Upper lobe of left lung (tissue), 6 donors: ENCODE measurements at regions not wholly inside any gene's neighbourhood (a gene's known extent, or its start where the extent isn't known, plus 50 kb on each side); places are given as distances from the start of the nearest gene placed in this dataset.
"Not testable (repeated sequence)": the region's sequence is repeated elsewhere in the genome, so short reads cannot be mapped to it uniquely, and the experiment has no call there.

Source experiments
- ATAC-seq, 2 donors: fragments of 200-7000 bp; cut with Tn5 transposase; one replicate each; pipeline ENCODE4 v1.9.1; 2022; ENCODE audit warnings: mild to moderate bottlenecking in 2 of 2, moderate library complexity in 2 of 2; ENCODE audit not compliant: low FRiP score in 2 of 2
- DNase-seq, 2 donors: peaks; one replicate each; pipeline ENCODE4 v3.0.0-alpha.2; 2019 to 2020
- H3K27ac ChIP-seq, 4 donors: fragments of 200-600 bp; sonication (generic); one replicate each; pipeline ENCODE4 v1.5.1; 2016 to 2019
- H3K27me3 ChIP-seq, 4 donors: fragments of 200-600 bp; sonication (generic); one replicate each; pipeline ENCODE4 v1.5.1; 2017 to 2019
- H3K36me3 ChIP-seq, 4 donors: fragments of 200-600 bp; sonication (generic); one replicate each; pipeline ENCODE4 v1.5.1; 2016 to 2019
- H3K4me1 ChIP-seq, 4 donors: fragments of 200-600 bp; sonication (generic); one replicate each; pipeline ENCODE4 v1.5.1; 2018 to 2019
- H3K4me3 ChIP-seq, 4 donors: fragments of 200-600 bp; sonication (generic); one replicate each; pipeline ENCODE4 v1.5.1; 2017 to 2019; ENCODE audit warnings: mild to moderate bottlenecking in 2 of 4, moderate library complexity in 1 of 4
- H3K9me3 ChIP-seq, 4 donors: fragments of 200-600 bp; sonication (generic); one replicate each; pipeline ENCODE4 v1.5.1; 2018 to 2019
- CTCF ChIP-seq, 6 experiments: fragments of 450-650 bp in 4 of 6; fragments of 200-600 bp in 2 of 6; sonication (generic) in 2 of 6; IDR thresholded peaks; one replicate each; pipeline ENCODE4 v1.5.1; 2016 to 2019; ENCODE audit warnings: antibody characterized with exemption in 6 of 6
- EP300 ChIP-seq, 4 donors: sonication (generic); formaldehyde crosslinking; IDR thresholded peaks; one replicate each; pipeline ENCODE4 v1.5.1; 2017; ENCODE audit warnings: antibody characterized with exemption in 4 of 4, control low read depth in 2 of 4
- POLR2A ChIP-seq, 4 donors: fragments of 450-650 bp; IDR thresholded peaks; one replicate each; pipeline ENCODE4 v1.5.1; 2016 to 2017; ENCODE audit warnings: antibody characterized with exemption in 4 of 4, mild to moderate bottlenecking in 2 of 4
- POLR2AphosphoS5 ChIP-seq, 2 donors: sonication (generic); formaldehyde crosslinking; IDR thresholded peaks; one replicate each; pipeline ENCODE4 v1.5.1; 2017; ENCODE audit warnings: antibody characterized with exemption in 2 of 2
- WGBS, 2 donors: methylation state at CpG; one replicate each; pipeline ENCODE4 v1.1.5; 2017 to 2018; 5-methylcytosine and 5-hydroxymethylcytosine counted together
- donor health status: DM: no; HTN: no; CAD: no; lungs with moderate emphysema.
- donor health status: DM: no; HTN: yes; CAD: no; lungs with severe emphysema.

- DNase-seq (peak; percentile 61 to 85), ATAC-seq (peak; percentile 83 to 89)
- H3K4me1 ChIP-seq, result no peaks in the 10 kb centered on the region
- no peaks in the 10 kb centered on the region for H3K36me3 ChIP-seq
- H3K27ac ChIP-seq, result peak overlapping the region; percentile 45 to 71 (median 66)
- peak overlapping the region; percentile 23 to 52 (median 43) for H3K4me3 ChIP-seq
- peak in 1 of 4 donors; percentile 33 for TF ChIP-seq POLR2A (IDR thresholded peaks at IDR 0.05)
- TF ChIP-seq POLR2AphosphoS5 (IDR thresholded peaks at IDR 0.05), result no peak
- TF ChIP-seq CTCF (IDR thresholded peaks at IDR 0.05), result peak in 1 of 6 experiments; percentile 8
- TF ChIP-seq EP300 (IDR thresholded peaks at IDR 0.05), result no peak
- no peaks in the 10 kb centered on the region for H3K9me3 ChIP-seq
- WGBS, 2 donors, result 0 to 26% methylated on average over 1 to 46 of the region's 48 CpGs
- H3K27me3 ChIP-seq, result no peaks in the 10 kb centered on the region
Observed at GRCh38 chrX:115968436-115969252, 201.9 kb upstream of the AGTR2 start.

- no peak overlapping the region for H3K27ac ChIP-seq
- 59 to 79% methylated on average over 5 of the region's 5 CpGs for WGBS, 2 donors
- TF ChIP-seq POLR2AphosphoS5 (IDR thresholded peaks at IDR 0.05), result no peak
- TF ChIP-seq CTCF (IDR thresholded peaks at IDR 0.05), result no peak
- no peak for TF ChIP-seq EP300 (IDR thresholded peaks at IDR 0.05)
- TF ChIP-seq POLR2A (IDR thresholded peaks at IDR 0.05), result no peak
- no peaks in the 10 kb centered on the region for H3K36me3 ChIP-seq
- no peaks in the 10 kb centered on the region for H3K4me1 ChIP-seq
- no peaks in the 10 kb centered on the region for H3K27me3 ChIP-seq
- H3K4me3 ChIP-seq, result no peak overlapping the region
- H3K9me3 ChIP-seq, result no peaks in the 10 kb centered on the region
- no peak for DNase-seq
- ATAC-seq, result no peak
Observed at GRCh38 chrX:115970718-115971117, 199.8 kb upstream of the AGTR2 start.

GRCh38 chrX:115972717-115973116 lies 197.8 kb upstream of the AGTR2 start:
- ATAC-seq (no peak), DNase-seq (no peak)
- Histone ChIP-seq H3K27ac (no peak overlapping the region), H3K36me3 (no peaks in the 10 kb centered on the region), H3K4me1 (no peaks in the 10 kb centered on the region), H3K4me3 (no peak overlapping the region), H3K9me3 (no peaks in the 10 kb centered on the region), H3K27me3 (no peaks in the 10 kb centered on the region)
- 62% methylated on average over 1 of the region's 1 CpG; no CpG with 5 or more reads in 1 of the 2 donors for WGBS, 2 donors
- TF ChIP-seq CTCF (IDR thresholded peaks at IDR 0.05) (no peak), POLR2AphosphoS5 (IDR thresholded peaks at IDR 0.05) (no peak), POLR2A (IDR thresholded peaks at IDR 0.05) (no peak), EP300 (IDR thresholded peaks at IDR 0.05) (no peak)

- Histone ChIP-seq H3K27me3 (no peaks in the 10 kb centered on the region), H3K36me3 (no peaks in the 10 kb centered on the region), H3K4me3 (no peak overlapping the region), H3K27ac (no peak overlapping the region), H3K4me1 (no peaks in the 10 kb centered on the region), H3K9me3 (no peaks in the 10 kb centered on the region)
- no peak for DNase-seq
- no peak for ATAC-seq
- WGBS, 2 donors, result 49 to 60% methylated on average over 2 of the region's 2 CpGs
- TF ChIP-seq EP300 (IDR thresholded peaks at IDR 0.05) (no peak), POLR2AphosphoS5 (IDR thresholded peaks at IDR 0.05) (no peak), POLR2A (IDR thresholded peaks at IDR 0.05) (no peak), CTCF (IDR thresholded peaks at IDR 0.05) (no peak)
Observed at GRCh38 chrX:115978068-115978467, 192.5 kb upstream of the AGTR2 start.

- not testable (repeated sequence) for H3K36me3 ChIP-seq, H3K4me1 ChIP-seq, H3K4me3 ChIP-seq, ATAC-seq, H3K27ac ChIP-seq, H3K9me3 ChIP-seq, H3K27me3 ChIP-seq
- WGBS, 2 donors, result 46% methylated on average over 1 of the region's 1 CpG; no CpG with 5 or more reads in 1 of the 2 donors
- peak in 1 of 2 donors; percentile 37 for DNase-seq
Observed at GRCh38 chrX:115983148-115983547, 187.4 kb upstream of the AGTR2 start.

- not testable (repeated sequence) for H3K9me3 ChIP-seq, DNase-seq, ATAC-seq, H3K4me3 ChIP-seq, H3K27ac ChIP-seq, H3K36me3 ChIP-seq, H3K27me3 ChIP-seq, H3K4me1 ChIP-seq
- WGBS, 2 donors, result 63 to 77% methylated on average over 1 of the region's 1 CpG
Observed at GRCh38 chrX:115987464-115987863, 183.1 kb upstream of the AGTR2 start.
